Tibial artery (tissue), 4 donors: ENCODE measurements at regions not wholly inside any gene's neighbourhood (a gene's known extent, or its start where the extent isn't known, plus 50 kb on each side); places are given as distances from the start of the nearest gene placed in this dataset.

Source experiments
- DNase-seq, 2 donors: peaks; one replicate each; pipeline ENCODE4 v3.0.0-alpha.2; 2019
- H3K27ac ChIP-seq, 2 donors: fragments of 200-600 bp; sonication (generic) in 1 of 2; 1 replicate in 1 of 2; 2 replicates in 1 of 2; pipeline ENCODE4 v1.5.1; 2018 to 2019; ENCODE audit warnings: mild to moderate bottlenecking in 1 of 2
- H3K27me3 ChIP-seq, 2 donors: fragments of 200-600 bp; sonication (generic) in 1 of 2; one replicate each; pipeline versions ENCODE4 v1.5.1 to v1.6.0; 2016 to 2019
- H3K36me3 ChIP-seq, 3 donors: fragments of 200-600 bp; sonication (generic) in 2 of 3; one replicate each; pipeline ENCODE4 v1.5.1; 2016 to 2019; ENCODE audit warnings: mild to moderate bottlenecking in 2 of 3
- H3K4me1 ChIP-seq, 4 donors: fragments of 200-600 bp; sonication (generic) in 2 of 4; 1 replicate in 3 of 4; 2 replicates in 1 of 4; pipeline ENCODE4 v1.5.1; 2016 to 2019
- H3K4me3 ChIP-seq, 2 donors: fragments of 200-600 bp; sonication (generic) in 1 of 2; 1 replicate in 1 of 2; 2 replicates in 1 of 2; pipeline ENCODE4 v1.5.1; 2018 to 2019; ENCODE audit warnings: mild to moderate bottlenecking in 2 of 2
- H3K9me3 ChIP-seq, 3 donors: fragments of 200-600 bp; sonication (generic) in 1 of 3; one replicate each; pipeline ENCODE4 v1.5.1; 2016 to 2019
- intact Hi-C: fragments of 100-400 bp; cut with DNase I; formaldehyde crosslinking; loops from one replicate; pipeline ENCODE4 v1.15.0; 2023; ENCODE audit warnings: low total_unique reads
- TF ChIP-seq, protein P1 (sequence below), 2 experiments: fragments of 200-600 bp in 1 of 2; fragments of 450-650 bp in 1 of 2; IDR thresholded peaks; one replicate each; pipeline ENCODE4 v1.5.1; 2017 to 2019; ENCODE audit warnings: antibody characterized with exemption in 2 of 2, mild to moderate bottlenecking in 1 of 2, moderate library complexity in 1 of 2

DNA sequence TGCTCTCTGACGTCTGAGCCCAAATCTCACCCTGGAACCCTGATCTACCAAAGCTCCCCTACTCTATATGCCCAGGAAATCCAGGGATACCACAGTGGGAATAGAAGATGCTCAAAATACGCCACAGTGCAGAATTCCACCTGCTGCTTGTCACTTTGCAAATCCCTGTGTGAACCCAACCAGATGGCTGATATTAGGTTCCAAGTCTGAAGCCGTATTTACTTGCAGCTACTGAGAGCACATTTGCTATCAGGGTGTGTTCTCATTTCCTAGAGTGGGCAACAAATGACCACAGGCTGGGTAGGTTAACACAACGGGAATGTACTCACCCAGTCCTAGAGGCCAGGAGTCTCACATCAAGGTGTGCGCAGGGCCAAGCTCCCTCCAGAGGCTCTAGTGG is 126.8 kb downstream of the MXRA5 start:
- intact Hi-C loops: no loop called here
- no peak overlapping the region for H3K4me3 ChIP-seq
- no peak overlapping the region for H3K27ac ChIP-seq
- DNase-seq: no peak
- H3K27me3 ChIP-seq: no peaks in the 10 kb centered on the region
- TF ChIP-seq, protein P1, sequence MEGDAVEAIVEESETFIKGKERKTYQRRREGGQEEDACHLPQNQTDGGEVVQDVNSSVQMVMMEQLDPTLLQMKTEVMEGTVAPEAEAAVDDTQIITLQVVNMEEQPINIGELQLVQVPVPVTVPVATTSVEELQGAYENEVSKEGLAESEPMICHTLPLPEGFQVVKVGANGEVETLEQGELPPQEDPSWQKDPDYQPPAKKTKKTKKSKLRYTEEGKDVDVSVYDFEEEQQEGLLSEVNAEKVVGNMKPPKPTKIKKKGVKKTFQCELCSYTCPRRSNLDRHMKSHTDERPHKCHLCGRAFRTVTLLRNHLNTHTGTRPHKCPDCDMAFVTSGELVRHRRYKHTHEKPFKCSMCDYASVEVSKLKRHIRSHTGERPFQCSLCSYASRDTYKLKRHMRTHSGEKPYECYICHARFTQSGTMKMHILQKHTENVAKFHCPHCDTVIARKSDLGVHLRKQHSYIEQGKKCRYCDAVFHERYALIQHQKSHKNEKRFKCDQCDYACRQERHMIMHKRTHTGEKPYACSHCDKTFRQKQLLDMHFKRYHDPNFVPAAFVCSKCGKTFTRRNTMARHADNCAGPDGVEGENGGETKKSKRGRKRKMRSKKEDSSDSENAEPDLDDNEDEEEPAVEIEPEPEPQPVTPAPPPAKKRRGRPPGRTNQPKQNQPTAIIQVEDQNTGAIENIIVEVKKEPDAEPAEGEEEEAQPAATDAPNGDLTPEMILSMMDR (IDR thresholded peaks at IDR 0.05): no peak
- no peaks in the 10 kb centered on the region for H3K4me1 ChIP-seq
- H3K36me3 ChIP-seq: no peaks in the 10 kb centered on the region
- no peaks in the 10 kb centered on the region for H3K9me3 ChIP-seq

DNA sequence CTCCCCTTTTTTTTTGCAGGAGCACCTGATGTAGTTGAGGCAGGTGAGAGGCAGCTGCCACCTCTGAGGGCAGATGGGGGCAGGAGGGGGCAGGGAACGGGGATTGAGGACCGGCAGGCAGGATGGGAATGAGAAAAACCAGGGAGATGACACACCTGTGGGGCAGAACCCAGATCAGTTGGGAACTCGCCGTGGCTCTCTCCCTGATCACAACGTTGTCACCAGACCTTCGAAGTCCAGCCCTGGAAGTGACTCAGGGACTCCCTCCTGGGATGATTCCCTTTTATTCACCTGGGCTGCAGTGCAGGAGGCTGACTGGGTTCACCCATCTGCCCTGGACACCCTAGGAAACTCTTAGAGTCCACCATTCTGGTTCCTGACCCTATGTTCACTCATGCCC is 127.2 kb downstream of the MXRA5 start:
- H3K27ac ChIP-seq: no peak overlapping the region
- TF ChIP-seq, protein P1 (IDR thresholded peaks at IDR 0.05): no peak
- H3K27me3 ChIP-seq: no peaks in the 10 kb centered on the region
- intact Hi-C loops: no loop called here
- no peak overlapping the region for H3K4me3 ChIP-seq
- H3K36me3 ChIP-seq: no peaks in the 10 kb centered on the region
- H3K9me3 ChIP-seq: no peaks in the 10 kb centered on the region
- no peaks in the 10 kb centered on the region for H3K4me1 ChIP-seq
- DNase-seq: no peak

DNA sequence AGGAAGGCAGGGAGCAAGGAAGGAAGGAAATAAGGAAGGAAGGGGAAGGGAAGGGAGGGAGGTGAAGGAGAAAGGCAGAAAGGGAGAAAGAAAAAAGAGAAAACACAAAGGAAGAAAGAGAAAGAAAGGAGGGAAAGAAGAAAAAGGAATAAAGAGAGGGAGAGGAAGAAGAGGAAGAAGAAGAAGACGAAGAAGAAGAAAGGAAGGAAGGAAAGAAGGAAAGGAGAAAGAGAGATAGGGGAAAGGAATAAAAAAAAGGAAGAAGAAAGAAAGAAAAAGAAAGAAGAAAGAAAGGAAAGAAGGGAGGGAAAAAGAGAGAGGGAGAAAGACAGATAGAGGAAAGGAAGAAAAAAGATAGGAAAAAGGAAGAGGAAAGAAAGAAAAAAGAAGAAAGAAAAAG is 128.0 kb downstream of the MXRA5 start:
- H3K4me3 ChIP-seq: no peak overlapping the region
- H3K9me3 ChIP-seq: no peaks in the 10 kb centered on the region
- DNase-seq: no peak
- TF ChIP-seq, protein P1 (IDR thresholded peaks at IDR 0.05): no peak
- intact Hi-C loops: no loop called here
- H3K27me3 ChIP-seq: no peaks in the 10 kb centered on the region
- no peak overlapping the region for H3K27ac ChIP-seq
- H3K36me3 ChIP-seq: no peaks in the 10 kb centered on the region
- H3K4me1 ChIP-seq: no peaks in the 10 kb centered on the region

DNA sequence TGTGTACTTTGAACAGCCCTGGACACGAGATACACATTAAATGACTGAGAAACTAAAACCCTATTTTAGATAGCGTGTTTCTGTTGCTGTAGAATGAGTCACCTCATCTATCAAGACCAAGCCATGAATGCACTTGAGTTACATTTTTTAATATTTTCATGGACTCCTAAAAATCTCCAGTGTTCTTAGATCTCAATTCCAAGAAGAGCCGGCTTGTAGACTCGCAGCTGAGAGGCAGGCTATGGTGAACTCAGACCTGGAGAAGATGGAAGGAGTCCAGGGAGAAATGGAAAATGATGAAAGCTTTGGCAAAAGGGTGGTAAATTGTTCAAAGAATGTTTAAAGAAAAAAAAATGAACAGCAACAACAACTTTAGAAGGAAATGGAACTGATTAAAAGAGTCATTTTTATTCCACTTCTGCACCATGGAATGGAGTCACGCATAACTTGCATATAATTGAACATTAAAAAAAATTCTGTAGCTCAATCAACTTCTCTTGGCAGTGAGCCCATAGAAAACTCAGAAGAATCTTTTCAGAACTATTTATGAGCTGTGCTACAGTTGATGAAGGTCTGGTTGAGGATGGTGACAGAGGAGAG is 129.8 kb downstream of the MXRA5 start:
- H3K4me3 ChIP-seq: no peak overlapping the region
- H3K4me1 ChIP-seq: no peaks in the 10 kb centered on the region
- TF ChIP-seq, protein P1 (IDR thresholded peaks at IDR 0.05): no peak
- H3K27ac ChIP-seq: no peak overlapping the region
- no peaks in the 10 kb centered on the region for H3K36me3 ChIP-seq
- intact Hi-C loops: no loop called here
- H3K27me3 ChIP-seq: no peaks in the 10 kb centered on the region
- no peaks in the 10 kb centered on the region for H3K9me3 ChIP-seq
- no peak for DNase-seq

DNA sequence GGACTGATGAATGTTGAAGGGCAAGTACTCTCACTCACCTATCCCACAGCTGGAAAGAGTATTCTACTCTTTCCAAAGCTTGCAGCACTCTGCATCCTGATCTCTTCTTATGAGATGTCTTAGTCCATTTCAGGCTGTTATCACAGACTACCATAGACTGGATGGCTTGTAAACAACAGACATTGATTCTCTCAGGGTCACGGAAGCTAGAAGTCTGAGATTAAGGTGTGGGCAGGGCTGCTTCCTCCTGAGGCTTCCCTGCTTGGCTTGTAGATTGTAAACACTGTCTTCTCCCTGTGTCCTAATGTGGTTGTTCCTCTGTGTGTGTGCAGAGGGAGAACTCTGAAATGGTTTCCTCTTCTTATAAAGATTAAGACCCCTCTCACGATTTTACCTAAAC is 131.2 kb downstream of the MXRA5 start:
- Histone ChIP-seq H3K36me3 (no peaks in the 10 kb centered on the region), H3K4me1 (no peaks in the 10 kb centered on the region), H3K9me3 (no peaks in the 10 kb centered on the region), H3K27ac (no peak overlapping the region), H3K27me3 (no peaks in the 10 kb centered on the region), H3K4me3 (no peak overlapping the region)
- TF ChIP-seq, protein P1 (IDR thresholded peaks at IDR 0.05): no peak
- no peak for DNase-seq
- intact Hi-C loops: no loop called here

DNA sequence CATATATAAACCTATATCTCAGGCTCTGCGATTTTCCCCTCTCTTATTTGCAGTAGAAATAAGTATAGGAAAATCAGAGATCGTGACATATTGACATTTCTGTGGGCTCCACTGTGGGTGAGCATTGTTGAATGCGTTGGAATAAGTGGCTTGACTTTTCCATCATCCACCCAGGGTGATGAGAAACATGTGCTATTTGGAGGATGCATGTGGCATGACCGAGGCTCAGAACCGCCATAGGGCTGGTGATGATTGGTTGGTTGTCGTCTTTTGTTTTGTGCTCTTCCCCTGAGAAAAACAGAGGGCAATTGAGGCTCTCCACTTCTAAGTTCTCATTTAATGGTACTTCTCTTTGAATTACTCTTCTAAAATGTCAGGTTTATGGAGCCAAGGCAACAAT is 140.1 kb downstream of the MXRA5 start:
- TF ChIP-seq, protein P1 (IDR thresholded peaks at IDR 0.05): no peak
- H3K27ac ChIP-seq: no peak overlapping the region
- no peaks in the 10 kb centered on the region for H3K4me1 ChIP-seq
- H3K36me3 ChIP-seq: no peaks in the 10 kb centered on the region
- H3K4me3 ChIP-seq: no peak overlapping the region
- H3K9me3 ChIP-seq: no peaks in the 10 kb centered on the region
- DNase-seq: no peak
- intact Hi-C loops: no loop called here
- no peaks in the 10 kb centered on the region for H3K27me3 ChIP-seq
